K562 (cell line): ENCODE measurements at regions not wholly inside any gene's neighbourhood (a gene's known extent, or its start where the extent isn't known, plus 50 kb on each side); places are given as distances from the start of the nearest gene placed in this dataset.

Experiments
- ATAC-seq: fragments of 200-7000 bp; cut with Tn5 transposase; 3 replicates; pipeline ENCODE4 v1.9.1; 2020; ENCODE audit warnings: moderate library complexity
- BruUV-seq: library from RNA; stranded (reverse); fragments of 400-500 nt; replicated peaks from 2 replicates; lab custom pipeline; 2021; lab: Mats Ljungman, UMichigan
- CTCF ChIA-PET: fragments of 300-600 bp; formaldehyde crosslinking; extraction: SDS; loops from one replicate; lab custom pipeline; 2021; ENCODE audit warnings: low intra/inter-chr PET ratio; lab: Yijun Ruan, JAX
- POLR2A ChIA-PET: fragments of 300-600, 350-650 bp; sonication (Branson Sonifier 250); formaldehyde crosslinking; extraction: SDS; loops from one replicate; lab custom pipeline; 2021; ENCODE audit warnings: antibody characterized with exemption, inconsistent platforms; lab: Yijun Ruan, JAX
- DNase-seq, 4 experiments: peaks; one replicate each; pipeline versions ENCODE4 v3.0.0 to v3.0.0-alpha.2; 2011 to 2018; ENCODE audit warnings: low spot score in 3 of 4, mixed read lengths in 3 of 4; ENCODE audit errors: extremely low read depth in 1 of 4
- FAIRE-seq: peaks from 2 replicates; lab custom pipeline; 2011; peaks lifted over from hg19 to GRCh38; lab: Jason Lieb, UNC
- H2AFZ ChIP-seq: 2 replicates; pipeline ENCODE4 v1.6.0; 2011; ENCODE audit warnings: low read depth, low read length, control low read depth, inconsistent platforms
- H3K27ac ChIP-seq: fragments of 200-600 bp; 3 replicates; pipeline ENCODE4 v1.8.0; 2011; ENCODE audit warnings: low read depth, mild to moderate bottlenecking, control low read depth, inconsistent platforms, low read length, moderate library complexity, mixed read lengths; ENCODE audit errors: extremely low read depth
- H3K27me3 ChIP-seq, 2 experiments: fragments of 300-600 bp in 1 of 2; 2 replicates in 1 of 2; 3 replicates in 1 of 2; pipeline versions ENCODE4 v1.6.0 to v1.8.0; 2011; ENCODE audit warnings: inconsistent platforms in 2 of 2, low read length in 2 of 2, mild to moderate bottlenecking in 1 of 2, mixed read lengths in 1 of 2, moderate library complexity in 1 of 2; ENCODE audit not compliant: control insufficient read depth in 2 of 2, insufficient read depth in 2 of 2
- H3K36me3 ChIP-seq: fragments of 300-600 bp; 3 replicates; pipeline ENCODE4 v1.8.0; 2011; ENCODE audit warnings: mild to moderate bottlenecking, low read length, inconsistent platforms; ENCODE audit not compliant: control insufficient read depth, insufficient read depth
- H3K4me1 ChIP-seq, 2 experiments: fragments of 200-600 bp in 1 of 2; replicated peaks in 1 of 2; 2 replicates in 1 of 2; 3 replicates in 1 of 2; pipeline versions ENCODE4 v1.5.1 to v1.8.0; 2011; ENCODE audit warnings: inconsistent platforms in 2 of 2, low read length in 2 of 2, mild to moderate bottlenecking in 1 of 2, mixed read lengths in 1 of 2, moderate library complexity in 1 of 2; ENCODE audit not compliant: control insufficient read depth in 2 of 2, insufficient read depth in 2 of 2
- H3K4me2 ChIP-seq: 2 replicates; pipeline ENCODE4 v1.6.1; 2011; ENCODE audit warnings: low read length, control low read depth, inconsistent platforms, mixed read lengths; ENCODE audit not compliant: insufficient read depth
- H3K4me3 ChIP-seq: fragments of 200-600 bp; sonication (generic), shearing (Covaris generic); 2 replicates; pipeline ENCODE4 v1.5.1; 2016; ENCODE audit warnings: control low read depth, inconsistent platforms
- H3K79me2 ChIP-seq: fragments of 200-600 bp; 3 replicates; pipeline ENCODE4 v1.8.0; 2011; ENCODE audit warnings: low read length, inconsistent platforms; ENCODE audit not compliant: control insufficient read depth, insufficient read depth
- H3K9ac ChIP-seq, 2 experiments: 2 replicates each; pipeline versions ENCODE4 v1.6.0 to v1.6.1; 2011; ENCODE audit warnings: low read depth in 2 of 2, low read length in 2 of 2, control low read depth in 1 of 2, inconsistent platforms in 1 of 2, mild to moderate bottlenecking in 1 of 2, mixed read lengths in 1 of 2; ENCODE audit not compliant: insufficient read depth in 1 of 2
- H3K9me1 ChIP-seq: one replicate; pipeline ENCODE4 v1.6.0; 2011; ENCODE audit warnings: inconsistent platforms, mild to moderate bottlenecking, low read length, moderate library complexity; ENCODE audit not compliant: control insufficient read depth, insufficient read depth
- H3K9me3 ChIP-seq: replicated peaks from 2 replicates; pipeline ENCODE4 v1.5.1; 2011; ENCODE audit warnings: low read depth, low read length, inconsistent platforms; ENCODE audit not compliant: control insufficient read depth, insufficient read depth
- H4K20me1 ChIP-seq: replicated peaks from 2 replicates; pipeline ENCODE4 v1.6.1; 2011; ENCODE audit warnings: low read length, inconsistent platforms, mixed read lengths; ENCODE audit not compliant: control insufficient read depth, insufficient read depth
- CREBBP ChIP-seq: IDR thresholded peaks from one replicate; pipeline ENCODE4 v1.6.1; 2012; ENCODE audit warnings: low read depth, mild to moderate bottlenecking, control low read depth, inconsistent platforms, low read length
- IRF2 ChIP-seq: sonication (generic); formaldehyde crosslinking; IDR thresholded peaks from 2 replicates; pipeline ENCODE4 v1.8.1; 2022; ENCODE audit warnings: mild to moderate bottlenecking, missing genetic modification reagents
- KDM1A ChIP-seq, 2 experiments: fragments of 450-650 bp; IDR thresholded peaks; 2 replicates each; pipeline ENCODE4 v1.6.1; 2016; ENCODE audit warnings: mild to moderate bottlenecking in 2 of 2
- KDM5B ChIP-seq: fragments of 200-600 bp; sonication (generic); IDR thresholded peaks from 2 replicates; pipeline ENCODE4 v1.6.1; 2012; ENCODE audit warnings: low read depth, mild to moderate bottlenecking, moderate library complexity, low read length, control low read depth, inconsistent platforms; ENCODE audit not compliant: insufficient replicate concordance
- MAFK ChIP-seq: IDR thresholded peaks from 2 replicates; pipeline ENCODE4 v1.6.1; 2011; ENCODE audit warnings: low read length, improper control_type of control experiment
- MCM7 ChIP-seq, 2 experiments: fragments of 450-650 bp; IDR thresholded peaks; 2 replicates each; pipeline ENCODE4 v1.6.1; 2016 to 2018
- MED1 ChIP-seq: sonication (generic); formaldehyde crosslinking; IDR thresholded peaks from 2 replicates; pipeline ENCODE4 v1.8.1; 2023; ENCODE audit warnings: missing genetic modification reagents, borderline replicate concordance
- NBN ChIP-seq: fragments of 450-650 bp; IDR thresholded peaks from 2 replicates; pipeline ENCODE4 v1.6.1; 2016; ENCODE audit warnings: low read depth, mild to moderate bottlenecking
- NFRKB ChIP-seq: fragments of 450-650 bp; IDR thresholded peaks from 2 replicates; pipeline ENCODE4 v1.6.1; 2016; ENCODE audit warnings: low read depth
- PRPF4 ChIP-seq: fragments of 200-400 bp; formaldehyde crosslinking; IDR thresholded peaks from one replicate; pipeline ENCODE4 v1.6.1; 2017; ENCODE audit warnings: low read length, low read depth, mild to moderate bottlenecking; ENCODE audit not compliant: insufficient read depth, poor library complexity, severe bottlenecking
- RHOXF2B ChIP-seq: fragments of 250-450 bp; sonication (Bioruptor Pico); conservative IDR thresholded peaks from 2 replicates; pipeline ENCODE4 v1.5.1; 2021
- TEAD4 ChIP-seq, 2 experiments: sonication (generic) in 1 of 2; formaldehyde crosslinking in 1 of 2; IDR thresholded peaks; 2 replicates each; pipeline versions ENCODE4 v1.6.1 to v1.8.0; 2012 to 2022; ENCODE audit warnings: borderline replicate concordance in 1 of 2, inconsistent platforms in 1 of 2, low read length in 1 of 2, mild to moderate bottlenecking in 1 of 2, missing genetic modification reagents in 1 of 2
- ZNF175 ChIP-seq: fragments of 200-800 bp; sonication (Bioruptor generic); IDR thresholded peaks from 2 replicates; pipeline ENCODE4 v1.6.1; 2016; ENCODE audit warnings: low read depth, mild to moderate bottlenecking, missing genetic modification characterization, missing compliant biosample characterization
- ZNF217 ChIP-seq: sonication (generic); formaldehyde crosslinking; IDR thresholded peaks from 2 replicates; pipeline ENCODE4 v1.8.0; 2022; ENCODE audit warnings: mild to moderate bottlenecking, missing genetic modification reagents
- ZNF23 ChIP-seq: fragments of 250-450 bp; sonication (Bioruptor Pico); IDR thresholded peaks from 2 replicates; pipeline ENCODE4 v1.4.0; 2020; ENCODE audit warnings: mild to moderate bottlenecking
- ZNF232 ChIP-seq: sonication (generic); formaldehyde crosslinking; IDR thresholded peaks from 2 replicates; pipeline ENCODE4 v1.8.0; 2022; ENCODE audit warnings: mild to moderate bottlenecking, missing genetic modification reagents
- WGBS: fragments of 100-300 bp; shearing (Covaris generic); methylation state at CpG from one replicate; pipeline ENCODE4 v1.1.6; 2016; ENCODE audit warnings: low coverage, mixed read lengths; ENCODE audit not compliant: insufficient coverage; ENCODE audit errors: missing lambda C conversion rate; 5-methylcytosine and 5-hydroxymethylcytosine counted together
- in situ Hi-C: fragments of 300-500 bp; cut with MboI; formaldehyde crosslinking; loops from 4 replicates; pipeline ENCODE4 v1.15.0; 2018; ENCODE audit warnings: inconsistent platforms, mixed read lengths
- intact Hi-C: fragments of 100-400 bp; cut with micrococcal nuclease; formaldehyde crosslinking; loops from 2 replicates; pipeline ENCODE4 v1.14.2; 2022
- TF ChIP-seq, protein P1 (sequence below): sonication (generic); formaldehyde crosslinking; IDR thresholded peaks from 2 replicates; pipeline ENCODE4 v1.8.0; 2022; ENCODE audit warnings: mild to moderate bottlenecking, missing genetic modification reagents
- TF ChIP-seq, protein P2 (sequence below): sonication (generic); formaldehyde crosslinking; IDR thresholded peaks from 2 replicates; pipeline ENCODE4 v1.8.0; 2022; ENCODE audit warnings: missing genetic modification reagents, mild to moderate bottlenecking, borderline replicate concordance
- TF ChIP-seq, protein P3 (sequence below): fragments of 450-650 bp; IDR thresholded peaks from 2 replicates; pipeline ENCODE4 v1.6.1; 2016

DNA sequence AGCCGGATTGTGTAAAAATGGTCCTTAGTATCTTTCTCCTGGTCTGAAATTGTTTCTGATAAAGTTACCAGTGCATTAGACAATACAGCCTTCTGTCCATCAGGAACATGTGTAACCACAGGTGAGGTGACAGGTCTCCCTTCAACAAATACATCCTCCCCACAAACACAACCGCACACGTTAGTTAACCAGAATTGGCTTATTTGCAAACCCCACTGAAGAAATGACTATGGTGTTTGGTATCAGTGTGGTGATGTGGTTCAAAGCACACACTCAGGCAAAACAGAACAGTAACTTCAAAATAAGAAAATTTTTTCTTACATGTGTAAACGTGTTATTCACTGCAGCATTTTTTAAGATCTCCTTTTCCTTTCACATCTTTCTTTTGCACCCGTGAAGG lies 517.2 kb upstream of the NR5A2 start:
- FAIRE-seq (no peak), ATAC-seq (no peak), DNase-seq (no peak)
- Histone ChIP-seq H3K9me1 (no peaks in the 10 kb centered on the region), H3K4me2 (no peak overlapping the region), H3K9ac (no peak overlapping the region), H3K4me3 (no peak overlapping the region), H3K27me3 (no peaks in the 10 kb centered on the region), H3K9me3 (no peaks in the 10 kb centered on the region), H3K36me3 (no peaks in the 10 kb centered on the region), H2AFZ (no peak overlapping the region), H3K79me2 (no peaks in the 10 kb centered on the region), H4K20me1 (no peaks in the 10 kb centered on the region), H3K4me1 (no peaks in the 10 kb centered on the region), H3K27ac (no peak overlapping the region)
- TF ChIP-seq NBN (no peak), MCM7 (IDR thresholded peaks at IDR 0.05) (no peak), KDM5B (no peak), KDM1A (IDR thresholded peaks at IDR 0.05) (no peak), RHOXF2B (CRISPR knock-in tag) (no peak), ZNF175 (CRISPR knock-in tag) (no peak), ZNF217 (CRISPR knock-in tag) (no peak), ZNF23 (no peak), MAFK (no peak), MED1 (no peak), IRF2 (CRISPR knock-in tag) (no peak), PRPF4 (no peak), TEAD4 (IDR thresholded peaks at IDR 0.05; ENCODE audit: low read length) (no peak), TEAD4 (CRISPR knock-in tag; IDR thresholded peaks at IDR 0.05; ENCODE audit: borderline replicate concordance) (no peak), ZNF232 (CRISPR knock-in tag) (no peak), CREBBP (no peak), NFRKB (no peak)
- TF ChIP-seq, protein P1, sequence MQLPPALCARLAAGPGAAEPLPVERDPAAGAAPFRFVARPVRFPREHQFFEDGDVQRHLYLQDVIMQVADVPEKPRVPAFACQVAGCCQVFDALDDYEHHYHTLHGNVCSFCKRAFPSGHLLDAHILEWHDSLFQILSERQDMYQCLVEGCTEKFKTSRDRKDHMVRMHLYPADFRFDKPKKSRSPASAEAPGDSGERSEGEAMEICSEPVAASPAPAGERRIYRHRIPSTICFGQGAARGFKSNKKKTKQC = no peak
- TF ChIP-seq, protein P2, sequence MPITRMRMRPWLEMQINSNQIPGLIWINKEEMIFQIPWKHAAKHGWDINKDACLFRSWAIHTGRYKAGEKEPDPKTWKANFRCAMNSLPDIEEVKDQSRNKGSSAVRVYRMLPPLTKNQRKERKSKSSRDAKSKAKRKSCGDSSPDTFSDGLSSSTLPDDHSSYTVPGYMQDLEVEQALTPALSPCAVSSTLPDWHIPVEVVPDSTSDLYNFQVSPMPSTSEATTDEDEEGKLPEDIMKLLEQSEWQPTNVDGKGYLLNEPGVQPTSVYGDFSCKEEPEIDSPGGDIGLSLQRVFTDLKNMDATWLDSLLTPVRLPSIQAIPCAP (CRISPR knock-in tag) = no peak
- TF ChIP-seq, protein P3, sequence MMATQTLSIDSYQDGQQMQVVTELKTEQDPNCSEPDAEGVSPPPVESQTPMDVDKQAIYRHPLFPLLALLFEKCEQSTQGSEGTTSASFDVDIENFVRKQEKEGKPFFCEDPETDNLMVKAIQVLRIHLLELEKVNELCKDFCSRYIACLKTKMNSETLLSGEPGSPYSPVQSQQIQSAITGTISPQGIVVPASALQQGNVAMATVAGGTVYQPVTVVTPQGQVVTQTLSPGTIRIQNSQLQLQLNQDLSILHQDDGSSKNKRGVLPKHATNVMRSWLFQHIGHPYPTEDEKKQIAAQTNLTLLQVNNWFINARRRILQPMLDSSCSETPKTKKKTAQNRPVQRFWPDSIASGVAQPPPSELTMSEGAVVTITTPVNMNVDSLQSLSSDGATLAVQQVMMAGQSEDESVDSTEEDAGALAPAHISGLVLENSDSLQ = no peak
- in situ Hi-C loops (no loop called here), intact Hi-C loops (no loop called here)
- ChIA-PET CTCF (no interaction called here), POLR2A (no interaction called here)
- 0% methylated on average over 5 of the region's 5 CpGs for WGBS
- BruUV-seq = no TSS peak
